GM21717 (cell line): ENCODE measurements at regions not wholly inside any gene's neighbourhood (a gene's known extent, or its start where the extent isn't known, plus 50 kb on each side); places are given as distances from the start of the nearest gene placed in this dataset.
"Not testable (repeated sequence)": the region's sequence is repeated elsewhere in the genome, so short reads cannot be mapped to it uniquely, and the experiment has no call there.

Experiments
- ATAC-seq: cut with Tn5 transposase; IDR thresholded peaks from one replicate; pipeline ENCODE4 v1.9.1; 2021; ENCODE audit warnings: mild to moderate bottlenecking, moderate library complexity; ENCODE audit not compliant: unreplicated experiment

- ATAC-seq: not testable (repeated sequence)
Measured at GRCh38 chr2:89202518-89202917, 511.0 kb downstream of the RPIA start.

GRCh38 chr2:89205153-89205552 lies 513.7 kb downstream of the RPIA start:
- ATAC-seq: not testable (repeated sequence)

GRCh38 chr2:89208144-89208932 lies 516.9 kb downstream of the RPIA start:
- not testable (repeated sequence) for ATAC-seq

- not testable (repeated sequence) for ATAC-seq
Measured at GRCh38 chr2:89213151-89213550, 521.7 kb downstream of the RPIA start.

- not testable (repeated sequence) for ATAC-seq
Measured at GRCh38 chr2:89213811-89214210, 522.3 kb downstream of the RPIA start.

GRCh38 chr2:89221474-89221873 lies 530.0 kb downstream of the RPIA start:
- ATAC-seq: not testable (repeated sequence)

- ATAC-seq: not testable (repeated sequence)
Measured at GRCh38 chr2:89222063-89222732, 530.7 kb downstream of the RPIA start.

GRCh38 chr2:89224803-89225202 lies 533.3 kb downstream of the RPIA start:
- ATAC-seq: not testable (repeated sequence)

GRCh38 chr2:89229979-89230378 lies 538.5 kb downstream of the RPIA start:
- ATAC-seq: not testable (repeated sequence)

GRCh38 chr2:89231241-89231640 lies 539.8 kb downstream of the RPIA start:
- not testable (repeated sequence) for ATAC-seq

- ATAC-seq: not testable (repeated sequence)
Measured at GRCh38 chr2:89233931-89234330, 542.5 kb downstream of the RPIA start.

GRCh38 chr2:89234818-89235466 lies 543.5 kb downstream of the RPIA start:
- not testable (repeated sequence) for ATAC-seq

- ATAC-seq: not testable (repeated sequence)
Measured at GRCh38 chr2:89236832-89237450, 545.5 kb downstream of the RPIA start.

- not testable (repeated sequence) for ATAC-seq
Measured at GRCh38 chr2:89237783-89238182, 546.3 kb downstream of the RPIA start.

- peak; percentile 90 for ATAC-seq
Measured at GRCh38 chr2:89243114-89243700, 551.7 kb downstream of the RPIA start.

- ATAC-seq: not testable (repeated sequence)
Measured at GRCh38 chr2:89244407-89244806, 552.9 kb downstream of the RPIA start.

- peak; percentile 46 for ATAC-seq
Measured at GRCh38 chr2:89245478-89245877, 554.0 kb downstream of the RPIA start.

GRCh38 chr2:89246027-89246426 lies 554.6 kb downstream of the RPIA start:
- ATAC-seq: not testable (repeated sequence)

- not testable (repeated sequence) for ATAC-seq
Measured at GRCh38 chr2:89246620-89247019, 555.1 kb downstream of the RPIA start.

GRCh38 chr2:89255013-89255412 lies 563.5 kb downstream of the RPIA start:
- ATAC-seq: not testable (repeated sequence)

GRCh38 chr2:89273443-89273842 lies 582.0 kb downstream of the RPIA start:
- not testable (repeated sequence) for ATAC-seq
